HG03135 (cell line): ENCODE measurements at regions not wholly inside any gene's neighbourhood (a gene's known extent, or its start where the extent isn't known, plus 50 kb on each side); places are given as distances from the start of the nearest gene placed in this dataset.
"Not testable (repeated sequence)": the region's sequence is repeated elsewhere in the genome, so short reads cannot be mapped to it uniquely, and the experiment has no call there.

Source experiments
- ATAC-seq: cut with Tn5 transposase; IDR thresholded peaks from one replicate; pipeline ENCODE4 v1.9.1; 2021; ENCODE audit warnings: mild to moderate bottlenecking, moderate library complexity; ENCODE audit not compliant: unreplicated experiment

GRCh38 chr4:153877898-153878297, 89.0 kb upstream of the SFRP2 start:
- ATAC-seq = no peak

GRCh38 chr4:153873741-153874140, 84.9 kb upstream of the SFRP2 start:
- ATAC-seq = no peak

DNA sequence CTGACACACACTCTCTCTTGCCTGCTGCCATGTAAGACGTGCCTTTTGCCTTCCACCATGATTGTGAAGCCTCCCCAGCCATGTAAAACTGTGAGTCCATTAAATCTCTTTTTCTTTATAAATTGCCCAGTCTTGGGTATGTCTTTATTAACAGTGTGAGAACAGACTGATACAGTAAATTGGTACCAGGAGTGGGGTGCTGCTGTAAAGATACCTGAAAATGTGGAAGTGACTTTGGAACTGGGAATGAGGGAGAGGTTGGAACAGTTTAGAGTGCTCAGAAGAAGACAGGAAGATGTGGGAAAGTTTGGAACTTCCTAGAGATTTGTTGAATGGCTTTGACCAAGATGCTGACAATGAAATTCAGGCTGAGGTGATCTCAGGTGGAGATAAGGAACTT, 77.9 kb upstream of the SFRP2 start:
- not testable (repeated sequence) for ATAC-seq

DNA sequence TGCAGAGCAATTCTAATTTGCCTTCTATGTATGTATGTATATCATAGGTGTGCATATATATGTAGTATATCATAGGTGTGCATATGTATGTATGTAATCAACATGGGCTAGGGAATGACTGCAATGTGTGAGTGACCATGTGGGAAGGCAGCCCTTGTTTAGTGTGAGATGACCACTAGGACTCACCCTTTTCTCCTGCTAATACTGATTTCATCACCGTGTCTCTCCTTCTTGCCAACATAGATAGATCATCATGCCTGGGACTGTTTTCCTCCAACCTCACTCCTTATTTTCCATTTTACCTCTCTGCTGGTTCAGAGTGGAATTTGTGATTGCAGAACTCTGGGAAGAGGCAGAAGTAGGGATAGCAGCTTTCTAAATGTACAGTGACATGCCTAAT, 63.6 kb upstream of the SFRP2 start:
- no peak for ATAC-seq

GRCh38 chr4:153850533-153851280, 61.8 kb upstream of the SFRP2 start:
- ATAC-seq = no peak

DNA sequence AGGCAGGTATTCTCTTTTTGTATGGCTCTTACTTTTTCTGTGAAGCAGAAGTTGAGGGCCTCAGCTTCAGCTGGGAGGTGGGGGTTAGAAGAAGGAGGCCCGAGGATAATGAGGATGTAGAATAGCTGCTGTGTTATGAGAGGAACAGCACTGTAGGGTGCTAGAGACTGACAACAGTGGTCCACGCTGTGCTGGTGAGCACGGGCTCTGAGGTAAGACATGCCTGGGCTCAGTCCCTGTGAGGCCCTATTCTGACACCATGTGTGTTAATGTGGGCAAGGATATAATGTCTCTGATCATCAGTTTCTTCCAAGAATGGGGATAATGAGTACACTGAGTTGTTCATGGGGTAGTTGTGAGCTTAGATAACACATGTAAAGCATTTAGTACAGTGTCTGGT, 55.3 kb upstream of the SFRP2 start:
- ATAC-seq = no peak
